ENCODE measurements at regions not wholly inside any gene's neighbourhood (a gene's known extent, or its start where the extent isn't known, plus 50 kb on each side); places are given as distances from the start of the nearest gene placed in this dataset.

DNA sequence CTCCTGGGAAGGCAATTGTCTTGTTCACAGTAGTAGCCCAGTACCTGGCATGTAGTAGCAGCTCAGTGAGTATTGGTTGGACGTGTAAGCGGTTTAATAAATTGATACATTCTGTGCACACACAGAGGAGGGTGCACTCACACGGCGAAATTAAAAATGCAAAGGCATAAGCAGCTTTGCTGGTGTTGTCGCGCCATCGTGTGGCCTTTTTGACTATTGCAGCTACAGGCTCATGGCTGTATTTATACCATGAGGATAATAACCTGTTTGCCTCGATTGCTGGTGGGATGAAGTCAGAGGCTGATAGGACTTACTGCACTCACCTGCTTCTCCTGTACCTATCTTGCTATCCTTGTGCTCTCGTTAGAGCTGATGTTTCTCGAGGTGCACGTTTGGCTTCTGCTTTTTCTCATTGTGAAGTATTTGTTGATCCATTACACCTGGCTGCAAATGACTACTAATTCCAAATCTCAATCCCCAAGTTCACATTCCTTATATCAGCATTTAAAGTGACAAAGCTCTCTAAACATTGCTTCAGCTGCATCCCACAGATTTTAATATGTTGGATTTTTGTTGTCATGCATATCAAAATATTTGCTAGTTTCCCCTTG, 61.5 kb downstream of the TBXT start:
- no peaks in the 10 kb centered on the region for H3K4me1 ChIP-seq
- H3K9ac ChIP-seq = no peak overlapping the region
- TF ChIP-seq Cebpa-rat (IDR thresholded peaks at IDR 0.05) = no peak
- no peaks in the 10 kb centered on the region for H3K27me3 ChIP-seq
- no peak overlapping the region for H3K27ac ChIP-seq
- peak overlapping the region in 2 of 11 experiments; percentile 48 to 50; a peak in 3 of 22 replicates for H3K4me2 ChIP-seq
- H3K9me3 ChIP-seq (replicated peaks in 1 of 11) = peaks cover 13 to 22% (median 20%) of the 10 kb centered on the region in 11 experiments
- H3K36me3 ChIP-seq = peaks cover 0 to 7% (median 0%) of the 10 kb centered on the region in 11 experiments; a peak in 2 of 22 replicates
- H4K20me1 ChIP-seq = no peaks in the 10 kb centered on the region
- H3K4me3 ChIP-seq = no peak overlapping the region

- no peaks in the 10 kb centered on the region for H3K4me1 ChIP-seq
- H4K20me1 ChIP-seq = no peaks in the 10 kb centered on the region
- peak overlapping the region in 2 of 11 experiments; percentile 48 to 50; a peak in 3 of 22 replicates for H3K4me2 ChIP-seq
- H3K4me3 ChIP-seq = no peak overlapping the region
- no peak overlapping the region for H3K9ac ChIP-seq
- H3K36me3 ChIP-seq = peaks cover 0 to 7% (median 0%) of the 10 kb centered on the region in 11 experiments; a peak in 2 of 22 replicates
- TF ChIP-seq Cebpa-rat (IDR thresholded peaks at IDR 0.05) = no peak
- no peaks in the 10 kb centered on the region for H3K27me3 ChIP-seq
- peaks cover 20 to 28% (median 26%) of the 10 kb centered on the region in 11 experiments for H3K9me3 ChIP-seq (replicated peaks in 1 of 11)
- no peak overlapping the region for H3K27ac ChIP-seq
Observed at GRCh38 chr6:166105341-166106075, 62.1 kb downstream of the TBXT start.

- Histone ChIP-seq H3K4me2 (no peak overlapping the region), H4K20me1 (no peaks in the 10 kb centered on the region), H3K27ac (no peak overlapping the region), H3K36me3 (peaks cover 0 to 7% (median 0%) of the 10 kb centered on the region in 11 experiments; a peak in 2 of 22 replicates), H3K9ac (no peak overlapping the region), H3K4me3 (no peak overlapping the region), H3K4me1 (no peaks in the 10 kb centered on the region), H3K9me3 (replicated peaks in 1 of 11) (peaks cover 21 to 33% (median 30%) of the 10 kb centered on the region in 11 experiments), H3K27me3 (no peaks in the 10 kb centered on the region)
- no peak for TF ChIP-seq Cebpa-rat (IDR thresholded peaks at IDR 0.05)
Observed at GRCh38 chr6:166104872-166105271, 62.8 kb downstream of the TBXT start.

DNA sequence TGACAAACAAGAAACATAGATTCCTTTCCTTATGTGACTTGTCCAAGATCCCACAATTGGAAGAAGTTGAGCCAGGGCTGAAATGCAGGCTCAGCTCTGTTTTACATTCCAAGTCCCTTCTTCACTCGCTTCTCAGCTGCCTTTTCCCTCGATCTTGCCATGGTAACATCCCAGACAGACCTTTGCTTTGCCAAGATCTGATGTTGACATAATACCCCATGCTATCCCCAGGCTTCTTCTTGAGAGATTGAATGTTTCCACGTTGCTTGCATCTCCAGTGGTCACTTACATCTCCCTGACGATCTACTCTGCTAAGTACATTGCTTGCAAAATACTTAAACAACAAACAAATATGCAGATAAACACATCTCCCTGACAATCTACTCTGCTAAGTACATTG, 63.5 kb downstream of the TBXT start:
- no peak overlapping the region for H3K27ac ChIP-seq
- H3K4me2 ChIP-seq = no peak overlapping the region
- no peaks in the 10 kb centered on the region for H4K20me1 ChIP-seq
- H3K4me3 ChIP-seq = no peak overlapping the region
- H3K27me3 ChIP-seq = no peaks in the 10 kb centered on the region
- H3K9me3 ChIP-seq (replicated peaks in 1 of 11) = peaks cover 21 to 41% (median 32%) of the 10 kb centered on the region in 11 experiments
- no peak for TF ChIP-seq Cebpa-rat (IDR thresholded peaks at IDR 0.05)
- H3K36me3 ChIP-seq = peaks cover 0 to 7% (median 0%) of the 10 kb centered on the region in 11 experiments; a peak in 2 of 22 replicates
- H3K4me1 ChIP-seq = no peaks in the 10 kb centered on the region
- H3K9ac ChIP-seq = no peak overlapping the region

DNA sequence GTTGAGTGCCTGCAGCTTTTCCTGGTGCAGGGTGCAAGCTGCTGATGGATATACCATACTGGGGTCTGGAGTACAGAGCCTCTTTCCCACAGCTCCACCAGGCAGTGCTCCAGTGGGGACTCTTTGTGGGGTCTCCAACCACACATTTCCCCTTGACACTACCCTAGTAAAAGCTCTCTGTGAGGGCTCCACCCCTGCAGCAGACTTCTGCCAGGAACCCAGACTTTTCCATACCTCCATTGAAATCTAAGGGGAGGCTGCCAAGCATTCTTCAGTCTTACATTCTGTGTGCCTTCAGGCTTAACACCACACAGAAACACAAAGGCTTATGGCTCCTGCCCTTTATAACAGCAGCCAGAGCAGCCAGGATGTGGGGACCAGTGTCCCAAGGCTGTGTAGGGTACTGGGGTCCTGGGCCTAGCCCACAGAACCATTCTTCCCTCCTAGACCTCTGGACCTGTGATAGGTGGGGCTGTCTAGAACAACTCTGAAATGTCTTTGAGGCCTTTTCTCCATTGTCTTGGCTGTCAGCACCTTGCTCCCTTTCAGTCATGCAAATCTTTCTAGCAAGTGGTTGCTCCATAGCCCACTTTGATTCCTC, 65.7 kb downstream of the TBXT start:
- Histone ChIP-seq H3K27me3 (no peaks in the 10 kb centered on the region), H3K4me2 (no peak overlapping the region), H3K36me3 (peaks cover 0 to 7% (median 0%) of the 10 kb centered on the region in 11 experiments; a peak in 2 of 22 replicates), H3K27ac (no peak overlapping the region), H3K4me3 (0 out of 20 replicates have a peak overlapping the region, but pooled peaks of 1 of the 10 experiments have one; percentile 6), H3K4me1 (no peaks in the 10 kb centered on the region), H4K20me1 (no peaks in the 10 kb centered on the region), H3K9ac (no peak overlapping the region), H3K9me3 (replicated peaks in 1 of 11) (peaks cover 21 to 58% (median 46%) of the 10 kb centered on the region in 11 experiments)
- no peak for TF ChIP-seq Cebpa-rat (IDR thresholded peaks at IDR 0.05)

GRCh38 chr6:166097914-166098522, 69.6 kb downstream of the TBXT start:
- TF ChIP-seq Cebpa-rat (IDR thresholded peaks at IDR 0.05) = no peak
- Histone ChIP-seq H3K4me1 (no peaks in the 10 kb centered on the region), H4K20me1 (no peaks in the 10 kb centered on the region), H3K36me3 (peaks cover 0 to 7% (median 0%) of the 10 kb centered on the region in 11 experiments; a peak in 2 of 22 replicates), H3K27ac (no peak overlapping the region), H3K9me3 (replicated peaks in 1 of 11) (peaks cover 24 to 66% (median 48%) of the 10 kb centered on the region in 11 experiments), H3K9ac (no peak overlapping the region), H3K4me2 (no peak overlapping the region), H3K4me3 (no peak overlapping the region), H3K27me3 (no peaks in the 10 kb centered on the region)

DNA sequence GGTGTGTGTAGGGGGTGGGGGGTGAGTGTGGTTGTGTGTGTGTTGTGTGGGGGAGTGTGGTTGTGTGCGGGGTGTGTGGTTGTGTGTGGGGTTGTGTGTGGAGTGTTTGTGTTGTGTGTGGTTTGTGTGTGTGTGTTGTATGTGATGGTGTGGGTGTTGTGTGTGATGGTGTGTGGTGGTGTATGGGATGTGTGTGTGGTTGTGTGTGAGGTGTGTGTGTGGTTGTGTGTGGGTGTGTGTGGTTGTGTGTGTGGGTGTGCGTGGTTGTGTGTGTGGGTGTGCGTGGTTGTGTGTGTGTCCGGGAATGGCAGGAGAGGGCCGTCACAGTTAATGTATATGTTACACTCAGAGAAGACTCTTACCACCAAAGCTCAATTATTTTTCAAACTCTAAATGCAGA, 79.8 kb downstream of the TBXT start:
- Histone ChIP-seq H3K4me3 (no peak overlapping the region), H3K9ac (no peak overlapping the region), H3K9me3 (replicated peaks in 1 of 11) (no peaks in the 10 kb centered on the region), H3K27me3 (no peaks in the 10 kb centered on the region), H3K4me2 (no peak overlapping the region), H3K27ac (no peak overlapping the region), H3K36me3 (no peaks in the 10 kb centered on the region), H3K4me1 (no peaks in the 10 kb centered on the region), H4K20me1 (no peaks in the 10 kb centered on the region)
- TF ChIP-seq Cebpa-rat (IDR thresholded peaks at IDR 0.05) = no peak

GRCh38 chr6:166087246-166087645, 80.4 kb downstream of the TBXT start:
- Histone ChIP-seq H3K4me3 (no peak overlapping the region), H3K4me1 (no peaks in the 10 kb centered on the region), H3K27ac (no peak overlapping the region), H3K27me3 (no peaks in the 10 kb centered on the region), H3K36me3 (no peaks in the 10 kb centered on the region), H3K9ac (no peak overlapping the region), H3K9me3 (replicated peaks in 1 of 11) (no peaks in the 10 kb centered on the region), H4K20me1 (no peaks in the 10 kb centered on the region), H3K4me2 (no peak overlapping the region)
- no peak for TF ChIP-seq Cebpa-rat (IDR thresholded peaks at IDR 0.05)

DNA sequence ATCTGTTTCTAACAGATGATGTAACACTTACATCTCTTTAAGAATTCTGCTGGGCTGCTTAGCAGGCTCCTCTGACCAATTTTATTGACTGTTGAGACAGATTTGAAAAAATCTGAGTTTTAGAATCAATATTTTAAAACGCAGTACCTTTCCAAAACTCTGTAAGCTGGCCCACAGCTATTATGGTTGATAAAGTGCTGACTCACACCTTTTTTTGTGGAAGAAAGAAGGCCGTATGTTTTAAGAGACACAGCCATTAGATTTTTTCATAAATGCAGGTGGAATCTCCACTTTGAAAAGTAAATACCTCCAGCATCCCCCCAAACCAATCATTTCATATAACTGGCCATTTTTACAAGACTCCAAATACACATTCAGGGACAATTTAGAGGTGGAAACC, 82.2 kb downstream of the TBXT start:
- no peaks in the 10 kb centered on the region for H3K36me3 ChIP-seq
- no peak for TF ChIP-seq Cebpa-rat (IDR thresholded peaks at IDR 0.05)
- H3K4me2 ChIP-seq = no peak overlapping the region

More for the DNA sequence above, 82.2 kb downstream of the TBXT start:
- Histone ChIP-seq H3K27me3 (no peaks in the 10 kb centered on the region), H3K27ac (no peak overlapping the region), H4K20me1 (no peaks in the 10 kb centered on the region), H3K4me1 (no peaks in the 10 kb centered on the region), H3K9ac (no peak overlapping the region), H3K9me3 (replicated peaks in 1 of 11) (no peaks in the 10 kb centered on the region), H3K4me3 (no peak overlapping the region)

All from BLaER1 treated with 17β-estradiol and CSF1 and Interleukin-3, amounts not matched to agents 10 nM and 100 nM (cell line).